ENCODE measurements at regions not wholly inside any gene's neighbourhood (a gene's known extent, or its start where the extent isn't known, plus 50 kb on each side); places are given as distances from the start of the nearest gene placed in this dataset.
A peak's percentile ranks its signal among the peaks of the same experiment; 100 is the strongest.

DNA sequence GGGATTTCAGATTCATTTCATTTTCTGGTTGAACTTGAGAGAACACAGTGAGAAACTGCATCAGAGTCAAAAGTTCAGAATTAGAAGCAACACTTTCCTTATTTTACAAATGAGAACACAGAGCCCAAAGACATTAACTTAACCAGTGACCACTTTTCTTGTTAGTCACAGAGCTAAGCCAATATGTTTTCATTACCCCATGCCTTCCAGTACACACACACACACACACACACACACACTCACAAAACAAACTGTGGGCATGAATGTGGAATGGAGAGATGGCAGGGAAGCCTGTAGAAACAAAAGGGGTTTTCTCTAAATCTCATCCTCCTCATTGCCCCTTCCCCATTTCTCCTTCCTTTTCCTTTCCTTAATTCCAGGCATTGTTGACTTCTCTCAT, 267.4 kb upstream of the GADL1 start:
- Histone ChIP-seq H3K27ac (no peak overlapping the region), H3K36me3 (no peaks in the 10 kb centered on the region), H3K4me3 (no peak overlapping the region), H3K4me1 (peaks cover 0 to 19% (median 11%) of the 10 kb centered on the region in 4 donors), H3K9me3 (no peaks in the 10 kb centered on the region), H3K27me3 (no peaks in the 10 kb centered on the region)
- DNase-seq (no peak), ATAC-seq (ENCODE audit: low FRiP score in 2 of 2) (no peak)
- TF ChIP-seq POLR2A (IDR thresholded peaks at IDR 0.05) (no peak), CTCF (IDR thresholded peaks at IDR 0.05) (no peak), EP300 (IDR thresholded peaks at IDR 0.05) (no peak), POLR2AphosphoS5 (IDR thresholded peaks at IDR 0.05) (no peak)

- H3K4me1 ChIP-seq, result peaks cover 0 to 19% (median 11%) of the 10 kb centered on the region in 4 donors
- TF ChIP-seq POLR2AphosphoS5 (IDR thresholded peaks at IDR 0.05) (no peak), EP300 (IDR thresholded peaks at IDR 0.05) (no peak), CTCF (IDR thresholded peaks at IDR 0.05) (no peak), POLR2A (IDR thresholded peaks at IDR 0.05) (no peak)
- DNase-seq, result no peak
- no peaks in the 10 kb centered on the region for H3K9me3 ChIP-seq
- no peak overlapping the region for H3K4me3 ChIP-seq
- no peaks in the 10 kb centered on the region for H3K27me3 ChIP-seq
- no peak overlapping the region for H3K27ac ChIP-seq
- H3K36me3 ChIP-seq, result no peaks in the 10 kb centered on the region
- 70 to 81% methylated on average over 2 of the region's 2 CpGs for WGBS, 2 donors
- no peak for ATAC-seq (ENCODE audit: low FRiP score in 2 of 2)
Observed at GRCh38 chr3:31164381-31164780, 269.9 kb upstream of the GADL1 start.

- ATAC-seq (ENCODE audit: low FRiP score in 2 of 2), result peak; percentile 72 to 90
- TF ChIP-seq EP300 (IDR thresholded peaks at IDR 0.05) (peak in 2 of 4 donors; percentile 16 to 48), CTCF (IDR thresholded peaks at IDR 0.05) (no peak), POLR2AphosphoS5 (IDR thresholded peaks at IDR 0.05) (peak in 1 of 2 donors; percentile 34), POLR2A (IDR thresholded peaks at IDR 0.05) (peak in 1 of 4 donors; percentile 17)
- Histone ChIP-seq H3K27me3 (no peaks in the 10 kb centered on the region), H3K4me3 (no peak overlapping the region), H3K36me3 (no peaks in the 10 kb centered on the region), H3K9me3 (no peaks in the 10 kb centered on the region), H3K27ac (peak overlapping the region; percentile 32 to 64 (median 52)), H3K4me1 (peaks cover 0 to 19% (median 13%) of the 10 kb centered on the region in 4 donors)
- peak in 1 of 2 donors; percentile 59 for DNase-seq
- 56 to 63% methylated on average over 8 of the region's 8 CpGs for WGBS, 2 donors
Observed at GRCh38 chr3:31165399-31165860, 271.0 kb upstream of the GADL1 start.

DNA sequence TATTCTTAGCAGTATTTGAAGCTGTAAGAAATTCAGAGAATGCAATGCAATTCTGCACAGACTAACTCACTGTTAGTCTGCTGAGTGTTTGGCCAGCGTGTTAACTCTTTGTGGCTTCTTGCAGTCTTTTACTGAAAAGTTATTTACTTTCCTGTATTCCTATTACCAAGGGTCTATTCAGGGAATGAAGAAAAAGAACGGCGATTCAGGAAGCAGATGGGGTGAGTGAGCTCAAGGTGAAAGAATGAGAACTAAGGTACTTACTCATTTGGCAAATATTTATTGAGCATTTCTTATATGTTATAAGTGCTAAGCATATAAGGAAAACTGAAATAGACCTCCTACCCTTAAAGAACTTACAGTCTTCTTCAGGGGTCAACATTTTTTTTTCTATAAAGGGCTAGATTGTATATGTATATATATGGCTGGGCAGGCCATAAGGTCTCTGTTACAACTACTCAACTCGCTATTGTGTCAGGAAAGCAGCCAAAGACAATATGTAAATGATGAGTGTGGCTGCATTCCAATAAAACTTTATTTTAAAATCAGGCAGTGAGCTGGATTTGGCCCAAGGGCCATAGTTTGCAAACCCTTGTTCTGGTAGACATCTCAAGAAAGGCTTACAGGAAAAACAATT, 271.9 kb upstream of the GADL1 start:
- H3K4me1 ChIP-seq, result peaks cover 0 to 26% (median 18%) of the 10 kb centered on the region in 4 donors
- 25 to 37% methylated on average over 4 of the region's 4 CpGs for WGBS, 2 donors
- no peak for DNase-seq
- H3K4me3 ChIP-seq, result no peak overlapping the region
- H3K36me3 ChIP-seq, result no peaks in the 10 kb centered on the region
- H3K27me3 ChIP-seq, result no peaks in the 10 kb centered on the region
- ATAC-seq (ENCODE audit: low FRiP score in 2 of 2), result peak; percentile 18 to 60
- TF ChIP-seq POLR2A (IDR thresholded peaks at IDR 0.05) (no peak), CTCF (IDR thresholded peaks at IDR 0.05) (no peak), POLR2AphosphoS5 (IDR thresholded peaks at IDR 0.05) (no peak), EP300 (IDR thresholded peaks at IDR 0.05) (no peak)
- no peaks in the 10 kb centered on the region for H3K9me3 ChIP-seq
- peak overlapping the region; percentile 32 to 64 (median 52) for H3K27ac ChIP-seq

DNA sequence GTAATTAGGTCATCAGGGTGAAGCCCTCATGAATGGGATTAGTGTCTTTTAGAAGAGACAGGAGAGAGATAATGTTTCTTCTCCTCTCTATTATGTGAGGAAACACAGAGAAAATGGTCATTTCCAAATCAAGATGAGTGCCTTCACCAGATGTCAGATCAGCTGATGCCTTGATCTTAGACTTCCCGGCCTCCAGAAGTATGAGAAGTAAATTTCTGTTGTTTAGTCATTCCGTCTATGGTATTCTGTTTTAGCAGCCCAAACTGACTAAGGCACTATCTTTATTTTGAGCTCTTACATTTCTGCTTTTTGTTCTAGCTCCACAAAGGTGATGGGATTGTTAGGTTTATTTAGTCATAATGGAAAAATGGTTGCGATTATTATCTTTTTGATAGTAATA, 273.2 kb upstream of the GADL1 start:
- TF ChIP-seq POLR2A (IDR thresholded peaks at IDR 0.05) (no peak), POLR2AphosphoS5 (IDR thresholded peaks at IDR 0.05) (no peak), CTCF (IDR thresholded peaks at IDR 0.05) (no peak), EP300 (IDR thresholded peaks at IDR 0.05) (no peak)
- 92% methylated on average over 3 of the region's 3 CpGs for WGBS, 2 donors

More for the DNA sequence above, 273.2 kb upstream of the GADL1 start:
- peak overlapping the region in 1 of 4 donors; percentile 50 for H3K27ac ChIP-seq
- DNase-seq (no peak), ATAC-seq (ENCODE audit: low FRiP score in 2 of 2) (no peak)
- no peaks in the 10 kb centered on the region for H3K9me3 ChIP-seq
- H3K4me3 ChIP-seq, result no peak overlapping the region
- no peaks in the 10 kb centered on the region for H3K27me3 ChIP-seq
- no peaks in the 10 kb centered on the region for H3K36me3 ChIP-seq
- H3K4me1 ChIP-seq, result peaks cover 0 to 30% (median 18%) of the 10 kb centered on the region in 4 donors
